ENCODE measurements at regions not wholly inside any gene's neighbourhood (a gene's known extent, or its start where the extent isn't known, plus 50 kb on each side); places are given as distances from the start of the nearest gene placed in this dataset.

- TF ChIP-seq, protein P1, sequence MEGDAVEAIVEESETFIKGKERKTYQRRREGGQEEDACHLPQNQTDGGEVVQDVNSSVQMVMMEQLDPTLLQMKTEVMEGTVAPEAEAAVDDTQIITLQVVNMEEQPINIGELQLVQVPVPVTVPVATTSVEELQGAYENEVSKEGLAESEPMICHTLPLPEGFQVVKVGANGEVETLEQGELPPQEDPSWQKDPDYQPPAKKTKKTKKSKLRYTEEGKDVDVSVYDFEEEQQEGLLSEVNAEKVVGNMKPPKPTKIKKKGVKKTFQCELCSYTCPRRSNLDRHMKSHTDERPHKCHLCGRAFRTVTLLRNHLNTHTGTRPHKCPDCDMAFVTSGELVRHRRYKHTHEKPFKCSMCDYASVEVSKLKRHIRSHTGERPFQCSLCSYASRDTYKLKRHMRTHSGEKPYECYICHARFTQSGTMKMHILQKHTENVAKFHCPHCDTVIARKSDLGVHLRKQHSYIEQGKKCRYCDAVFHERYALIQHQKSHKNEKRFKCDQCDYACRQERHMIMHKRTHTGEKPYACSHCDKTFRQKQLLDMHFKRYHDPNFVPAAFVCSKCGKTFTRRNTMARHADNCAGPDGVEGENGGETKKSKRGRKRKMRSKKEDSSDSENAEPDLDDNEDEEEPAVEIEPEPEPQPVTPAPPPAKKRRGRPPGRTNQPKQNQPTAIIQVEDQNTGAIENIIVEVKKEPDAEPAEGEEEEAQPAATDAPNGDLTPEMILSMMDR (IDR thresholded peaks at IDR 0.05; ENCODE audit: unreplicated experiment): no peak
- Mint-ChIP-seq H3K9me3 (ENCODE audit: low read depth) (peaks cover 5% of the 10 kb centered on the region), H3K4me3 (ENCODE audit: low read depth) (no peak overlapping the region), H3K27me3 (peaks cover 2% of the 10 kb centered on the region), H3K36me3 (ENCODE audit: insufficient read depth) (no peaks in the 10 kb centered on the region), H3K27ac (no peak overlapping the region), H3K4me1 (ENCODE audit: low read depth) (no peaks in the 10 kb centered on the region)
- no peak for DNase-seq (ENCODE audit: low spot score, unreplicated experiment)
Observed at GRCh38 chr2:221334481-221335218, 237.5 kb downstream of the EPHA4 start.

GRCh38 chr2:221335219-221335752, 236.8 kb downstream of the EPHA4 start:
- Mint-ChIP-seq H3K9me3 (ENCODE audit: low read depth) (peaks cover 7% of the 10 kb centered on the region), H3K4me1 (ENCODE audit: low read depth) (no peaks in the 10 kb centered on the region), H3K27ac (no peak overlapping the region), H3K27me3 (peaks cover 2% of the 10 kb centered on the region), H3K36me3 (ENCODE audit: insufficient read depth) (no peaks in the 10 kb centered on the region), H3K4me3 (ENCODE audit: low read depth) (no peak overlapping the region)
- DNase-seq (ENCODE audit: low spot score, unreplicated experiment): no peak
- TF ChIP-seq, protein P1 (IDR thresholded peaks at IDR 0.05; ENCODE audit: unreplicated experiment): no peak

DNA sequence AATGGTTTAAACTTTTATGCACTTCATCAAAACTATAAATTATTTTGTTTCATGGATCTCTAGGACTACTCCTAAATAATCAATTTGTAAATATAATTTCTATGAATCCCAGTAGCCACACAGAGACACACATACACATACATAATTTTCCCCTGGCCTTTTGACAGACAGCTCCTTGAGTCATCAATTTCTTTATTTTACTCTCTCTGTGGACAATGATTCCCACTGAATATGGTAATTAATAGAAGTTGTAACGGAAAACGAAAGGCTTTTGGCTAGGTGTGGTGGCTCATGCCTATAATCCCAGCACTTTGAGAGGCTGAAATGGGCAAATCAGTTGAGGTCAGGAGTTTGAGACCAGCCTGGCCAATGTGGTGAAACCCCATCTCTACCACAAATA, 235.1 kb downstream of the EPHA4 start:
- H3K4me1 Mint-ChIP-seq (ENCODE audit: low read depth): no peaks in the 10 kb centered on the region
- DNase-seq (ENCODE audit: low spot score, unreplicated experiment): no peak
- TF ChIP-seq, protein P1 (IDR thresholded peaks at IDR 0.05; ENCODE audit: unreplicated experiment): no peak
- H3K9me3 Mint-ChIP-seq (ENCODE audit: low read depth): peaks cover 2% of the 10 kb centered on the region
- H3K4me3 Mint-ChIP-seq (ENCODE audit: low read depth): no peak overlapping the region
- H3K36me3 Mint-ChIP-seq (ENCODE audit: insufficient read depth): no peaks in the 10 kb centered on the region
- no peak overlapping the region for H3K27ac Mint-ChIP-seq
- peaks cover 2% of the 10 kb centered on the region for H3K27me3 Mint-ChIP-seq

DNA sequence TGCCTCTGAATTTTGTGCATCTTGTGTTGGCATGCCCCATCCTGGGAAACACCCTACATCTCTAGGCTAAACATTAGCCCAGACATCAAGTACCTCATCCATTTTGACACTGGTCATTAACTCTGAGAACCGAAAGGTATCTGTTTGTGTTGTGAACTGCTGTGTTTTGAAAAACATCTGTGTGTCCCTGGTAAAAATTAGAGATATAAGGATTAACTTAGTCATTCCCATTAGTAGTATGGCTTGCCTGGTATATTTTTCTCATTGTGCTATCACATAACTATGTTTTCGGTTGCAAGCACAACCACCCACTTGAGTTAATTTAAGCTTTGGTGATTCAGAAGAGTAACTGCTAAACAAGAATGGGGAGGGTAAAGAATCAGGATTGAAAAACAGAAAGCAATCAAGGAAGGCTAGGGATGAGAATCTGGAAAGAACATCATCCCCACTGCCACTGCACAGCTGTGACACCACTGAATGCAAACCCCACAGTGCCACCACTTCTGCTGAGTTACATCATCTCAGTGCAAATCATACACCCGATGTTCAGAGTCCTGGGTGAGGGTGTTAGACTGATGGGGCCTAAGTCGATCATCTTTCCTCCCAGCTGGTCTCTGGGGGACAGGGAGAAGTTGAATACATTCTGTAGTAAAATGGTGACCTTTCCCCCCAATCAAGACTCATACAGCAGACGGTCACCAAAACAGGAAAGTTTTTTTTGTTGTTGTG, 234.0 kb downstream of the EPHA4 start:
- H3K27ac Mint-ChIP-seq: no peak overlapping the region
- peaks cover 2% of the 10 kb centered on the region for H3K27me3 Mint-ChIP-seq
- TF ChIP-seq, protein P1 (IDR thresholded peaks at IDR 0.05; ENCODE audit: unreplicated experiment): no peak
- no peaks in the 10 kb centered on the region for H3K36me3 Mint-ChIP-seq (ENCODE audit: insufficient read depth)
- H3K4me1 Mint-ChIP-seq (ENCODE audit: low read depth): no peaks in the 10 kb centered on the region
- DNase-seq (ENCODE audit: low spot score, unreplicated experiment): no peak
- no peak overlapping the region for H3K4me3 Mint-ChIP-seq (ENCODE audit: low read depth)
- H3K9me3 Mint-ChIP-seq (ENCODE audit: low read depth): peaks cover 2% of the 10 kb centered on the region

DNA sequence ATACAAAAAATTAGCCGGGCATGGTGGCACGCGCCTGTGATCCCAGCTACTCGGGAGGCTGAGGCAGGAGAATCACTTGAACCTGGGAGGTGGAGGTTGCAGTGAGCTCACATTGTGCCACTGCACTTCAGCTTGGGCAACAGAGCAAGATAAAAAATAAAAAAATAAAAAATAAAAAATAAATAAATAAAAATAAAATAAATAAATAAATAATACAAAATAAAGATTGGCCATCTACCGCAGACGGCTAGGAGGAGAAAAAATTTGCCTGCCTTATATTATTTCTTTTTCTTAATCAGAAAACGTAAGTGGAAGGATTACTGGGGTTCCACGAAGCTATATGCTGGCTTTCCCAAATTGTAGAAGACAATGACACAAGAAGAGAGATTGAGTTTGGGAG, 229.7 kb downstream of the EPHA4 start:
- Mint-ChIP-seq H3K27me3 (peaks cover 5% of the 10 kb centered on the region), H3K36me3 (ENCODE audit: insufficient read depth) (no peaks in the 10 kb centered on the region), H3K27ac (no peak overlapping the region), H3K4me3 (ENCODE audit: low read depth) (no peak overlapping the region), H3K4me1 (ENCODE audit: low read depth) (no peaks in the 10 kb centered on the region), H3K9me3 (ENCODE audit: low read depth) (peaks cover 6% of the 10 kb centered on the region)
- TF ChIP-seq, protein P1 (IDR thresholded peaks at IDR 0.05; ENCODE audit: unreplicated experiment): no peak
- no peak for DNase-seq (ENCODE audit: low spot score, unreplicated experiment)
